ENCODE measurements at regions not wholly inside any gene's neighbourhood (a gene's known extent, or its start where the extent isn't known, plus 50 kb on each side); places are given as distances from the start of the nearest gene placed in this dataset.

DNA sequence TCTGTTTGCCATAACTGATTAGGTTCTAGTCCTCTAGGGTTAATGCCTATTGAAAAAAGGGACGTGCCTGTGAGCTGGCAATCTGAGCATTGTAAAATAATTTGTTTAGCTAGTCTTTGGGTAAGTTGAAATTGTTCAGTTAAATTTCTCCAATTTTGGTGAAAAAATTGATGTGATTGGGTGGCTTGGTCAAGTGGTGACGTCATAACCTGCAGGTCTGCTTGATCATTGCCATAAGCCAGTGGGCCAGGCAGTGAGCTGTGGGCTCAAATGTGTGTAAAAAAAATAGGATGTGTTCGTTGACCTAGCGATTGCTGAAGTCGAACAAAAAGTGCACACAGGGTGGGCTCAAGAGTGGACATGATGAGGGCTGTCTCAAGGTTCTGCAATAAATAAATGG lies 193.3 kb downstream of the ZC4H2 start:
- Histone ChIP-seq H4K20me1 (ENCODE audit: insufficient read depth, low read length, poor library complexity, severe bottlenecking) (no peaks in the 10 kb centered on the region), H3K4me2 (ENCODE audit: low read depth, low read length, poor library complexity, severe bottlenecking) (no peak overlapping the region), H3K36me3 (ENCODE audit: insufficient read depth, low read length) (no peaks in the 10 kb centered on the region), H3F3A (ENCODE audit: low read depth) (no peaks in the 10 kb centered on the region), H3K4me1 (ENCODE audit: insufficient read depth, low read length, poor library complexity, severe bottlenecking) (no peaks in the 10 kb centered on the region), H3K9ac (ENCODE audit: low read depth, low read length, poor library complexity, severe bottlenecking) (no peak overlapping the region), H3K4me3 (ENCODE audit: low read length, poor library complexity, severe bottlenecking) (no peak overlapping the region), H3K9me3 (ENCODE audit: insufficient read depth, low read depth, low read length) (no peaks in the 10 kb centered on the region; the same call in 1 of the 2 replicates), H2AFZ (ENCODE audit: low read length) (no peak overlapping the region), H3K27me3 (ENCODE audit: insufficient read depth, low read length, poor library complexity, severe bottlenecking) (no peaks in the 10 kb centered on the region), H3K79me2 (ENCODE audit: insufficient read depth, low read length) (no peaks in the 10 kb centered on the region), H3K9me2 (replicated peaks; ENCODE audit: low read depth, low read length) (no peaks in the 10 kb centered on the region)
- no peak for TF ChIP-seq EZH2phosphoT487 (IDR thresholded peaks at IDR 0.05; ENCODE audit: borderline replicate concordance)
- TF ChIP-seq, protein P1, sequence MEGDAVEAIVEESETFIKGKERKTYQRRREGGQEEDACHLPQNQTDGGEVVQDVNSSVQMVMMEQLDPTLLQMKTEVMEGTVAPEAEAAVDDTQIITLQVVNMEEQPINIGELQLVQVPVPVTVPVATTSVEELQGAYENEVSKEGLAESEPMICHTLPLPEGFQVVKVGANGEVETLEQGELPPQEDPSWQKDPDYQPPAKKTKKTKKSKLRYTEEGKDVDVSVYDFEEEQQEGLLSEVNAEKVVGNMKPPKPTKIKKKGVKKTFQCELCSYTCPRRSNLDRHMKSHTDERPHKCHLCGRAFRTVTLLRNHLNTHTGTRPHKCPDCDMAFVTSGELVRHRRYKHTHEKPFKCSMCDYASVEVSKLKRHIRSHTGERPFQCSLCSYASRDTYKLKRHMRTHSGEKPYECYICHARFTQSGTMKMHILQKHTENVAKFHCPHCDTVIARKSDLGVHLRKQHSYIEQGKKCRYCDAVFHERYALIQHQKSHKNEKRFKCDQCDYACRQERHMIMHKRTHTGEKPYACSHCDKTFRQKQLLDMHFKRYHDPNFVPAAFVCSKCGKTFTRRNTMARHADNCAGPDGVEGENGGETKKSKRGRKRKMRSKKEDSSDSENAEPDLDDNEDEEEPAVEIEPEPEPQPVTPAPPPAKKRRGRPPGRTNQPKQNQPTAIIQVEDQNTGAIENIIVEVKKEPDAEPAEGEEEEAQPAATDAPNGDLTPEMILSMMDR (conservative IDR thresholded peaks at IDR 0.05; ENCODE audit: low read length) = no peak

DNA sequence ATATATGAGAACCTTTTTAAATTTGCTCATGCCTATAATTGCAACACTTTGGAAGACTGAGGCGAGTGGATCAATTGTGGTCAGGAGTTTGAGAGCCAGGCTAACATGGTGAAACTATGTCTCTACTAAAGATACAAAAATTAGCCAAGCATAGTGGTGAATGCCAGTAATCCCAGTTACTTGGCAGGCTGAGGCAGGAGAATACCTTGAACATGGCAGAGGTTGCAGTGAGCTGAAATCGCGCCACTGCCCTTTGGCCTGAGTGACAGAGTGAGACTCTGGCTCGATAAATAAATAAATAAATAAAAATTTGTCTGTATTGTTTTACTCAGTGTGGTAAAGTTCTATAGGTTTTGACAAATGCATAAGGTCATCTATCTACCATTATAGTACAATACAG lies 218.2 kb downstream of the ZC4H2 start:
- H3K4me3 ChIP-seq (ENCODE audit: low read length, poor library complexity, severe bottlenecking) = no peak overlapping the region
- H3K36me3 ChIP-seq (ENCODE audit: insufficient read depth, low read length) = no peaks in the 10 kb centered on the region
- H3K9me3 ChIP-seq (ENCODE audit: insufficient read depth, low read depth, low read length) = no peaks in the 10 kb centered on the region
- no peak for TF ChIP-seq EZH2phosphoT487 (IDR thresholded peaks at IDR 0.05; ENCODE audit: borderline replicate concordance)
- TF ChIP-seq, protein P1 (conservative IDR thresholded peaks at IDR 0.05; ENCODE audit: low read length) = no peak
- H3K4me2 ChIP-seq (ENCODE audit: low read depth, low read length, poor library complexity, severe bottlenecking) = no peak overlapping the region
- H3K79me2 ChIP-seq (ENCODE audit: insufficient read depth, low read length) = no peaks in the 10 kb centered on the region
- H3K27me3 ChIP-seq (ENCODE audit: insufficient read depth, low read length, poor library complexity, severe bottlenecking) = no peaks in the 10 kb centered on the region
- no peak overlapping the region for H3K9ac ChIP-seq (ENCODE audit: low read depth, low read length, poor library complexity, severe bottlenecking)
- H3F3A ChIP-seq (ENCODE audit: low read depth) = no peaks in the 10 kb centered on the region
- H3K9me2 ChIP-seq (replicated peaks; ENCODE audit: low read depth, low read length) = no peaks in the 10 kb centered on the region
- H4K20me1 ChIP-seq (ENCODE audit: insufficient read depth, low read length, poor library complexity, severe bottlenecking) = no peaks in the 10 kb centered on the region
- no peaks in the 10 kb centered on the region for H3K4me1 ChIP-seq (ENCODE audit: insufficient read depth, low read length, poor library complexity, severe bottlenecking)
- no peak overlapping the region for H2AFZ ChIP-seq (ENCODE audit: low read length)

DNA sequence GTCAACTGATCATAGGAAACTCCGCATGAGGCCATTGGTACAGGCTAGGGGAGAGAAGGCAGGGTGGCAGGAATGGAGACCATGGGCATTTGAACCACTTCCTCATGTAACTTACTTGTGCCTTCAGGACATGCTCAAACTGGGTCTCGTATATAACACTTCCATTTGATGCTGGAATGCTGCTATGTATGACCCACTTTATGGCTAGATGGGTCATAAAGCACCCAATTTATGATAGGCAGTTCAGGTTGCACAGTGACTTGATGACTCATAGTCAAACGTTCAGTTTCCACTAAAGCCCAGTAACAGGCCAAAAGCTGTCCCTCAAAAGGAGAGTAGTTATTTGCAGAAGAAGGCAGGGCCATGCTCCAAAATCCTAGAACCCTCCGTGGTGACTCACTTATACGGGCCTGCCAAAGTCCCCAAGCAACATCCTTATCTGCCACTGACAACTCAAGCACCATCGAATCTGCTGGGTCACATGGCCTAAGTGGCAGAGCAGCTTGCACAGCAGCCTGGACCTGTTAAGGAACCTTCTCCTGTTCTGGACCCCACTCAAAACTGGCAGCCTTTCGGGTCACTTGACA lies 236.4 kb downstream of the ZC4H2 start:
- Histone ChIP-seq H4K20me1 (ENCODE audit: insufficient read depth, low read length, poor library complexity, severe bottlenecking) (no peaks in the 10 kb centered on the region), H3K79me2 (ENCODE audit: insufficient read depth, low read length) (no peaks in the 10 kb centered on the region), H3K9me2 (replicated peaks; ENCODE audit: low read depth, low read length) (no peaks in the 10 kb centered on the region), H2AFZ (ENCODE audit: low read length) (no peak overlapping the region), H3K27me3 (ENCODE audit: insufficient read depth, low read length, poor library complexity, severe bottlenecking) (no peaks in the 10 kb centered on the region), H3K9ac (ENCODE audit: low read depth, low read length, poor library complexity, severe bottlenecking) (no peak overlapping the region), H3K4me2 (ENCODE audit: low read depth, low read length, poor library complexity, severe bottlenecking) (no peak overlapping the region), H3K9me3 (ENCODE audit: insufficient read depth, low read depth, low read length) (no peaks in the 10 kb centered on the region), H3F3A (ENCODE audit: low read depth) (no peaks in the 10 kb centered on the region), H3K4me3 (ENCODE audit: low read length, poor library complexity, severe bottlenecking) (no peak overlapping the region), H3K4me1 (ENCODE audit: insufficient read depth, low read length, poor library complexity, severe bottlenecking) (no peaks in the 10 kb centered on the region), H3K36me3 (ENCODE audit: insufficient read depth, low read length) (no peaks in the 10 kb centered on the region)
- TF ChIP-seq, protein P1 (conservative IDR thresholded peaks at IDR 0.05; ENCODE audit: low read length) = no peak
- no peak for TF ChIP-seq EZH2phosphoT487 (IDR thresholded peaks at IDR 0.05; ENCODE audit: borderline replicate concordance)

Data from Loucy (cell line).